SK-N-DZ (cell line): ENCODE measurements at regions not wholly inside any gene's neighbourhood (a gene's known extent, or its start where the extent isn't known, plus 50 kb on each side); places are given as distances from the start of the nearest gene placed in this dataset.
"Not testable (repeated sequence)": the region's sequence is repeated elsewhere in the genome, so short reads cannot be mapped to it uniquely, and the experiment has no call there.

ENCODE experiments used
- DNase-seq: peaks from one replicate; pipeline ENCODE4 v3.0.0-alpha.2; 2015; ENCODE audit warnings: low spot score

DNA sequence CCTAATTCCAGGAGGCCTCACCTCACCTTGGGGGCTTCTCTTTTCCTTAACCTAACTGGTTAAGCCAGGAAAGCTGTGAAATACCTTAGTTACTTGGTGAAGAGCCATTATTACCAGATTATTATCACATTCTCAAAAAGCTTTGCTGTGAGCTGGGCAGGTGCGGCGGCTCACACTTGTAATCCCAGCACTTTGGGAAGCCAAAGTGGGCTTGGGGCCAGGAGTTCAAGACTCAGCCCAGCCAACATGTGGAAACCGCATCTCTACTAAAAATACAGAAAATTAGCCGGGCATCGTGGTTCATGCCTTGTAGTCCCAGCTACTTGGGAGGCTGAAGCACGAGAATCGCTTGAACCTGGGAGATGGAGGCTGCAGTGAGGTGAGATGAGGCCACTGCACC is 102.4 kb upstream of the KLF6 start:
- no peak for DNase-seq

DNA sequence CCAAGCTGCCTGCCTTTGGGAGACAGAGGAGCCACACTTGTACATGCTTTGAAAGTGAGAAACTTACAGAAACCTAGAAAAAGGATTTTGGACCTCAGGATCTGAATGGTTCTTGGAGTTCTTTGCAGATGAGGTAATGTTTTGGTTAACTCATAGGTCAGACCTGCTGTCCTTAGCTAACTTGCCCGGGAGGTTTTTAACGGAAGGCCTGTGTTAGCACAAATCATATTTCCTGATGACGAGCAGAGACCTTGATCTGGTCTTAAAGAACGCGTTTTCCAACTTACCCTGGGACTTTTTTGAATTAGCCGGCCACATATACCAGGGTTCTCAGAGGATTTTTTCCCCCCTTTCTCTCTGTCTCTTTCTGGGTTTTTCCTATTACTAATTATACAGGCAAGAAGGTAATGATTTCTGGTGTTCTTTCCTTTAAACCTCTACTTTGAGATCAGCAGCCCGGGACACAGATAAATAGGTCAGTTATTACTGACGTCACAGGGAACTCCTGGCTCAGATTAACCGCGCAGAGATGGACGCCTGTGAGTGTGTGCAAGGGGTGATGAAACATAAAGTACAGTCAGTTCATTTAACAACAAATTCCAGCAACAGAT is 101.7 kb upstream of the KLF6 start:
- DNase-seq: no peak

DNA sequence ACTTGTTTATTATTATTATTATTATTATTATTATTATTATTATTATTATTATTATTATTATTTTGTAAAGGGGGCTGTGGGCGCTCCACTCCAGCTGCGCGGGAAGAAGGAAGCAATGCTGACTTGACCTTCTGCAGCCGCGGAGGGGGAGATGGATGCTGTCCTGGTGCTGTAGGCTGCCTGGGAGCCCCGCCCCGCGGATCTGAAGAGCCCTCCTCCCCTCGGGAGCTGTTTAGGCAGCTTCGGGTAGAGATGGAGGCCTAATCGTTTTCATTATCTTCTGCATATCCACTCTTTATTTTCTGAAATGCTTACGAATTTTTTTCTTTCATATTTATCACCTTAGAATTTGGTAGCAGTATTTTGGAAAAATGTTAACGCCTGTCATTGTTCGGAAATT is 101.2 kb upstream of the KLF6 start:
- peak; percentile 31 for DNase-seq

DNA sequence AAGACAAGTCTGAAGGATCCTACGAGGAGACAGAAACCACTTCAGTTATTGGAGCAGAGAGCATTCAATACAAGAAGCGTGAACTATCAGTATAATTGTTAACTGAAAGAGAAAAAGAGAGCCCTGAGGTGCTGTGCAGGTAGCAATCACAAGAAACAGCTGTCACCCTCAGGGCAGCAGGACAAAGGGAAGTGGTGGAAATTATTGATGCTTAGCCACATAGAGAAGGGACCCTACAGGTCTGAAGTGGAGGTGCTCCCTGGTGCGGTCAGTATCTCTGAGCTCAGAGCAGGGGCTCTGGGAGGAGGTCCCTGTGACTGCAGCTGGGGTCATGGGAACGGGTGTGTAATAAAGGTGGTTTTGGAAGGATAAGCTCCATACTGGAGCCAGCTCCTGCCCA is 97.8 kb upstream of the KLF6 start:
- no peak for DNase-seq

DNA sequence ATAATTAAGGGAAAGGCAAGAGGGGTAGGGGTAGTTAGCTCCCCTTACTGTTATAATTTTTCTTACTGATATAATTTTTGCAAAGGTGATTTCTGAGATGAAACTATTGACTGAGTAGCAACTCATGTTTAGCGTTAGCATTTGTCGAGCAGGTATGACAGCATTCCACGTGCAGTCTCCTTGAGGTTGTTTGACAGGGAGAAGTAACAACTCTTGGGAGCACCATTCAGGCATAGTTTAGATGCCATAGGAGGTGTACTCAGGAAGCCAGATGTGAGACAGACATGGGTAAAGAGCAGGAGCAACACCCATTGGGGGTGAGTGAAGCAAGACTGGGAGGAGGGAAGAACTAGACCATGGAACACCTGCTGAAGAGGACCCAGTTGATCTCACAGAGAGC is 96.6 kb upstream of the KLF6 start:
- no peak for DNase-seq

DNA sequence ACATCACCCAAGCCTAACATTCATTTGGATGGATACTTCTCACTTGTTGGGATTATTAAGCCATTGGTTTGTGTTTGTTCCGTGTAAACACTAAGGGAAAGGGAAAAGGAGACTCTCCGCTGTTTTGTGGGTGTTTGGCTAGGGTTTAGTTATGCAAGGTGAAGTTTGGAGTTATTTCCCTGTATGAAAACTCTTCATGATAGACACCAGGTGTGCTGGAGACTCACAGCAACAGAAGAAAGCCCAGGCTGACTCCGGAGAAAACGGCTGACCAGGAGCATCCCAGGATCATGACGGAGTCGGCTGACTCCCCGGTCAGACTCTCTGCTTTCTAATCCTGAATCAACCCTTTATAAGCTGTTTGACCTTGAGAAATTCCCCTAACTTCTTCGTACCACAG is 94.1 kb upstream of the KLF6 start:
- no peak for DNase-seq

DNA sequence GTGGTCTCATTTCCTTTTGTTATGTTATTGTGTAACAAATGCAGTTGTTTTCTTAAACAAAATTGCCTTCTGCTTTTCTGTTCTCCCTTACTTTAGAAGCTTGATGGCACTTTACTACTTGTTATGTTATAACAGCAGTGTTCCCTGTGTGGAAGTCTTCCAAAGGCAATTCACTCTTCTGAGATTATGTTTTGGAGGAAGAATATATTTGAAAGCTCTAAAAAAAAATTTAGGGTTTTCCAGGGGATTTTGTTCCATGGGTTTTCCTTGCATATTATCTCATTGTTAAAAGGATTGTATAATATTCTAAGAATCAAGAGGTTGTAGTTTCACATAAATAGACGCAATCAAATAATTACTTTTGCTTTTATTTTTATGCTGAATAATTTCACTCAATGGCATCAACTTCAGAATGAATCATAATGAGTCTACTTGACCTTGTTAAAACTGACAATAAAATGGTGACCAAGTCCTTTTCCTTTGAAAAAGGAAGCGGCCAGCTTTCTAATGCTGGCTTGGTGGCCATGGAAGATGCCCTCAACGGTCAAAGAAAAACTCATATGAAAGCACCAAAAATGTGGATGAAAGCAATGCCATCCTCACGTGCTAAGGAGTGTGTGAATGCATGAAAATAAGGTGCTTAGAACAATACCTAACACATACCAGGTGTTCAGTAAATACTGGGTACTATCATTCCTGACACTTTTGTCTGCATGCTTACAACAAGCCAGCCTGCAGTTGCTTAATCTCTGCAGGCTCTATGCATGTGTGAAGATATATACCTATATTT is 92.4 kb upstream of the KLF6 start:
- DNase-seq: no peak

DNA sequence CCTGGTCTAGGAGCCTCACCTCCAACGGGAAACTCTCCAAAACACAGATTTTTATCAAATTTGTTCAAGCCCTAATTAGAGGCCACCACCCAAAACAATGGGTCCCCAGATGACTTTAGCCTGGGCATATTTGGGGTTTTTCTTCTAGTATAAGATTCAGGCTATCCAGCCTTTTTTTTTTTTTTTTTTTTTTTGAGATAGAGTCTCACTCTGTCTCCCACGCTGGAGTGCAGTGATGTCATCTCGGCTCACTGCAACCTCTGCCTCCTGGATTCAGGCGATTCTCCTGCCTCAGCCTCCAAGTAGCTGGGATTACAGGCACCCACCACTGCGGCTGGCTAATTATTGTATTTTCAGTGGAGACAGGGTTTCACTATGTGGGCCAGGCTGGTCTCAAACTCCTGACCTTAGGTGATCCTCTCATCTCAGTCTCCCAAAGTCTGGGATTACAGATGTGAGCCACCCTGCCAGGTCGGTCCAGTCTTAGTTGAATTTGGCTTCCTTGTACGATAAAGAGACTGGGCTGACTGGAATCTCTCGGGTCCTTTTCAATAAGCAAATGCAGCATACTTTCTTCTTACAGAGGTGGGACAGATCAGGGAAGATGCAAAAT is 91.4 kb upstream of the KLF6 start:
- no peak for DNase-seq

DNA sequence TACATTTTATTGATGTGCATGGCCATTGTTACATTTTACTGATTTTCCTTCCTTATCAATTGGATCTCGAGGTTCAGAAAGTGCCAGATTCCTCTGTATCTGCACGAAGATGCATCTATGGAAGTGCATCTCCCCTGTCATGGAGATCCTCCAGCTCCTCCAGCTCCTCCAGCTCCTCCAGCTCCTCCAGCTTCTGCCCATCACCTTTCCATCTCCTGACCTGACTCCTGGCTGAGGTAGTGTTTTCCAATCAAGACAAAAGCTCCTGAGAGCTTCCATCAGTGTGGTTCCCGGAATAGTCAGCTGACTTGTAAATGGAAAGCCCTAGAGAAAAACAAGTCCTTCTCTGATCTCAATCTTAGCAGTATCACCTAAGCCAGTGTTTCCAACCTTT is 90.8 kb upstream of the KLF6 start:
- no peak for DNase-seq

DNA sequence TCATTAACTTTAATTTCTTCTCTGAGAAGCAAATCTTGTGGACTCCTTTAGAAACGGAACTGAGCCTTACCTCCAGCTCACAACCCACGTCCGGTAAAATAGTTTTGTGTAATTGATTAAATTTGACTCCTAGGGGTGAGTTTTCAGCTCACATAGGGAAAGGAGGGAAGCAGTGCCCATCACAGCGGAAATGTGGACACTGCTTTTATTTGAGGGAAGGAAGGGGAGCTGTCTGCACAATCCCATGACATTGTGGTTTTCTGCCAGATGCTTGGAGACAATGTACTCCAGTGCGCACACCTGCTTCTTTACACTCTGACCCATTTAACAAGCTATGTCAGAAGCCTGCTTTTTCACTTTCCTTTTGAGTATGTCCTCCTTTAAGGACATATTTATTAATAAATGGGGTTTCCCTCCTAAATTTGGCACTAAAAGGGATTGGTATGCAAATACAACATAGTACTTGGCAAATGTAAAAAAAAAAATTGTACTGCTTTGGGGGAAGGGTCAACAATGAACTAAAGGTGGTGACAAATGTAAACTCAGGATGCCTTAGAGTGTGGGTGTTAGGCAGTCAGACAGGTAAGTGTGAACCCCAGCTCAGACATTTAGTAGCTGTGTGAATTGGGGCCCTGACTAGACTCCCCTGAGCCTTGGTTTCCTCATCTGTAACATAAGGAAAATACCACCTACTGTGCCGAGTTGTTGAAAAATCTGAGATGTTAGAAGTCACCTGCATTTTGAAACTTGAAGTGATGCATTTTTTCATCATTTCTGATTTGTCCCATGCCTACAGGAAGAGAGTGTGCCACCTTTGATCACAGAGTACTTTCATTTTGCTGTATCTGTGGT is 90.2 kb upstream of the KLF6 start:
- no peak for DNase-seq

DNA sequence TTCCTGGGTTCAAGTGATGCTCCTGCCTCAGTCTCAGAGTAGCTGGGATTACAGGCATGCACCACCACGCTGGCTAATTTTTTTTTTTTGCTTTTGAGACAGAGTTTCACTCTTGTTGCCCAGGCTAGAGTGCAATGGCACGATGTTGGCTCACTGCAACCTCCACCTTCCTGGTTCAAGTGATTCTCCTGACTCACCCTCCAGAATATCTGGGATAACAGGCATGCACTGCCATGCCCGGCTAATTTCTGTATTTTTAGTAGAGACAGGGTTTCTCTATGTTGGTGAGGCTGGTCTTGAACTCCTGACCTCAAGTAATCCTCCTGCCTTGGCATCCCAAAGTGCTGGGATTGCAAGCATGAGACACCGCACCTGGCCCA is 89.6 kb upstream of the KLF6 start:
- DNase-seq: not testable (repeated sequence)

DNA sequence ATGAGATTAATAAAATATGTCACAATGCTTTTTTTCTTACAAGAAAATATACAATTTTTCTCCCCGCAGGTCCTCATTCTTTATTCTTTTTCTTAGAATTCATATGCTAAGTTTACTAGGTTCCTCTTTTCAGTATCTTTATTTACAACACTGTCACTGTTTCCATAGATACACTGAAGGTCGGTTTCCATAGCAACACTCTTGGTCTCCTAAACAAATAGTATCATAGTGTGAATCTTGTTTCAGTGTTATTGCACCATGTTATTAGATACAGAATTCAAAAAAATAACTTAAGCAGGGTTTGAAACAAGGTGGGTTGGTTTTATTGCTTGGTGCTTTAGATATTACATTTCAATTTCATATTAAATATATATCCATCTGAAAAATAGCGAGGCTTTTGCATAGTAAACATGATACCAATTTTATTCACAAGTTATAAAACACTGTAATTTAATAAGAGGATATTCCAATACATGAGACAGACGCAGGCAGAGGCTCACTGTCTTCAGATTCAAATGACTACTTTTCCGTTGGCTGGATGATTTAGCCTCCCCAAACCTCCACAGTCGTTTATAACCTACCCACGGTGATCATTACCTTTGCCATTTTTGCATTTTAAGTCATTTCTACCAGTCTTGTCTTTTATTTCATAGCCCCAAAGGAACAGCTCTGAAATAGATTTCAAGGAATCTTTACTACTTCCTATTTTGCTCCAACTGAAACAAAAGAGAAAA is 88.9 kb upstream of the KLF6 start:
- DNase-seq: no peak

DNA sequence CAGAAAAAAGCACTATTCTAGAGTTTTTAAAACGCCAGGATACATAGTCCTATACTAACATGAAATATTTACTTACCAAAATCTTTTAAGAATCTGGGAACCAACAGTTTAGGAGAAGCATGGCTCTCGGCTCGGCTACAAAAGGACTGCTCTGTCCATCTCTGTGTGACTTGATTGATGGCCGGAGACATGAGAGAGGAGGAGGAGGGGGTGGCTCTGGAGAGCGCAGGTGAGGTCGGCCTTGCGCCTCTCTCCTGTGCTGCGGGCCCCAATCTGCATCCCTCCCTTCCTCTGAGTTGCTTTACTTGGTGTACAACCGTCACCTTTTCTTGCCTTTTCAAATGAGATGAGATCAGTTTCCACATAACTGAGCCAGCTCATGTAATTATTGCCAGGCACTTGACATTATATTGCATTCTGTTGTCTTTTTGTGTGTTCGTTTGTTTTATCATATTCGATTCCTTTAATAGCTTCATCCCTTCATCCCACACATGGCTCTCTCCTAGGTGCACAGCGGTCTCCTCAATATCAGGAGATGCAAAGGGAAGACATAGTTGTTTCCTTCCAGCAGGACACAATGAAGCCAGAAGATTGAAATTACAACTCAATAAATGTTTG is 87.8 kb upstream of the KLF6 start:
- DNase-seq: no peak

DNA sequence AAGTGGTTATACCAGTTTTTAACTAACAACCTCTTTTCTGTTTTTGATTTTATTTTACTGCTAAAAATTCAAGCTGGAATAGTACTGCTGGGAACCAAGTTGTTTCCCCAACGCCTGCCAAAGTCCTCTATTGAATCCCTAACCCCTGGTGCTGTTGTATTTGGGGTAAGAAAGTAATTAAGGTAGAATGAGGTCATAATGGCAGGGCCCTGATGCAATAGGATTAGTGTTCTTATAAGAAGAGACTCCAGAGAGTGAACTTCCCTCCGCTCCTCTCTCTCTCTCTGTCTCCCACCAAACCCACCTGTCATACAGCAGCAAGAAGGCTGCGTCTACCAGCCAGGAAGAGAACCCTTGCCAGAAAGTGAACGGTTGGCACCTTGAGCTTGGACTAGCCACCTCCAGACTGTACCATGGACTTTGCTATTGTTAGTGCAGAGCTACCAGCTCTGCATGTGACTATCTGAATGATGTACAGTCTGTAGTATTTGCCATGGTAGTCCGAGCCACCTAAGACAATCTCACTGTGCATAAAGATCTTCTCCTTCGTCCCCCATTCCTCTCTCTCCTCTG is 86.5 kb upstream of the KLF6 start:
- DNase-seq: no peak

DNA sequence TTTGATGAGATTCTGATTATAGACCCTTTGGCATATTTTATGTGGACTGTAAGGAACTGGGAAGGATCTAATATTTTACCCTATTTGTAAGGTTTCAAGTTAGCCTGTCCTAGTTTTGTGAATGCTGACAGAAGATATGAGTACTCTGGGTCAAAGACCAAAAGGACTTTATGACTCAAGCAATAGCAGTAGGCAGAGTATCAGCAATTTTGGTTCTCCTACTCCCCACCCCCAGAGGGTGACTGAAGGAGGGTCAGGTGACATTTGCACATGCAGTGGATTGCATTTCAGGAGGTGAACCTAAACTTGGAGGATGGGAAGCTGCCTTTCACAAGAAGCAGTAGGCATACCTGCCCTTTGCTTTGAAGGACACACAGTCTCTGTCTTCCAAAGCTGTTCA is 84.0 kb upstream of the KLF6 start:
- no peak for DNase-seq

DNA sequence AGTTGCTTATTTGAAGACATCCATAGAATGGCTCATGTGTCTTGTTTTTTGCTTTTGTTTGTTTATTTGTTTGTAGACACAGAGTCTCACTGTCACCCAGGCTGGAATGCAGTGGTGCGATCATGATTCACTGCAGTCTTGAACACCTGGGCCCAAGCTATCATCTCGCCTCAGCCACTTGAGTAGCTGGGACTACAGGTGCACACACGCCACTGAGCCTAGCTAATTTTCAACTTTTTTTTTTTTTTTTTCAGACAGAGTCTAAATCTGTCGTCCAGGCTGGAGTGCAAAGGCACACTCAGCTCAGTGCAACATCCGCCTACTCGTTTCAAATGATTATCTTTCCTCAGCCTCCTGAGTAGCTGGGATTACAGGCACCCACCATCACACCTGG is 83.3 kb upstream of the KLF6 start:
- DNase-seq: no peak

DNA sequence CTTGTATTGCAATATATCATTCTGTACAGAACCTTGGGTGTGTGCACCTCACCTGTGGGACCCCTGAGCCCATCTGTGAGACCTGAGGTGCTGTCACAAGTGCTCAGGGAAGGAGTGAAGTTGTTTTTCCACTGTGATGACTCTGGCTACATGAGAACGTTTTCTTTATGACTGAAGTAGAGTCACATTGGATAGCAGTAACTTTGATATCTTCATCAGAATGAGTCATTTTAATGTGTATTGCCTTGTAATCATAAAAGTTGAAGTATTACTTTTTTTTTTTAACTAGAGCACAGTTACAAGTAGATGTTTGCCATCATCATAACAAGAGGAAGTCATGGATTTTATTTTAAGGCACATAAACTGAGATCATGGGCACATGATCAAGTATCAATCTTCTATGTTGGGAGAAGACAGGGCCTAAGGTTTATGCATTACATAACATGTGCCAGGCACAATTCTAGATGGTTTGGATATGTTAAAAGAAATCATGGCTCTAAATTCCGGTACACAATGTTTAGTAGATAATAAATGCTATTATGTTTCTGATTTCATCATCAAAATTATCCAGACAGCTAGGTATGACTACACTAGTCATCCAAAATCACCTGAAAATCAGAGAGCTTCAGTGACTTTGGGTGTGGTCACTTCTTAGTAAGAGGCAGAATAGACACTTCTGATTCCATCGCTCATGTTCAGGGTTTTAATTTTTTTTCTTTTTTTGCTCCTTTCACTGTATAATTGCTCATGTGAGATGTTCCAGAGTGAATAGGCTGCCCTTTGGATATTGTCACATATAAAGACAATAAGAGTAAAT is 82.7 kb upstream of the KLF6 start:
- no peak for DNase-seq

DNA sequence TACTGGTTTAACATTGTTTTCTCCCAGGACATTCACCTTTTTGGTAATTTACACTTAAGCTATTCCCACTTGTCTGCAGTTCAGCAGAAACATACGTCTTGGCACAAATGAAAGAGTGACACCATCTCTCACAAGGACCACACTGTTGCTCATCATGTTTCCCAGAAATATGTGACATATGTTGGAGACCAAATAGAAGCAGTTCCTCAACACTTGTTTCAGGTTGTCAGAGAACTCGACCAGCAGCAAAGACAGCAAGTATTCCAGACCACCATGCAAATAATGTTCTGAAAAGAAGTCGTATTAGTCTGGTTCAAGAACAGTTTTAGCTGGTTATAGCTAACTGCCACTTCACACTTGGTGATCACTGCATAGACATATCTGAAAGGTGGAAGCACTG is 81.3 kb upstream of the KLF6 start:
- no peak for DNase-seq

DNA sequence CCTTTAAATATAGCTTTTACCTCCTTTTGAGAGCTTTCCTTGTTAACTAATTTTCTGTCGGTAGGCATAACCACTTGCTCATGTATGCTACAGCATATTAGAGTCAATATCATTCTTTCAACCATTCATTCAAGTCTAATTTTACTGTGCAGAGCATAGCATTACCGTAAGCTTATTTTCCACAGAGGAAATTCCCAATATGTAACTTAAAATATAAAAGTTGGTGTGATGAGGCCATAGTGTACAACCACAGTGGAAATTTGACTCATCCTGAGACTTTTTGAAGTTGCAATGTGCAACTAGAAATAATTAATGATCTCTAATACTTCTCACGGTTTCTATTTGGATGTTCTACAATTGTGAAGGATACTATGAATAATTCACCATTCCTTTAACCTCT is 80.6 kb upstream of the KLF6 start:
- DNase-seq: no peak

DNA sequence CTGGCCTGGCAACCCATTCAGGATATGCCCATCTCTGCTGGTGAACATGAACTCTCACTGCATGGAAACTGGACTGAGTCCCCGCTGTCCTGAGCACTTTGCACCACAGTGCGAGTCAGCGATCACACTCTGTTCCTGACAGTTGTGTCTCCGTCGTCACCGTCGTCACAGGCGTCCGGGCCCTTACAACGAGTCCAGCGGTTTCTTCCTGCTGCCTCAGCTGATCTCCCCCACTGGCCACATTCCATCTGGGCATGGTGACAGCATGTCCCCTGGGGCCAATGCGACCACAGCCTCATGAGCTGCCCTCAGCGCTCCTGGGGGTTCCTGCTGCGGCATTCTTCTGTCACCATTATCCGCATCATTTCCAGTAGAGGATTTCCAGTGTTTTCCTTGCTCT is 76.8 kb upstream of the KLF6 start:
- DNase-seq: no peak
